ENCODE measurements at regions not wholly inside any gene's neighbourhood (a gene's known extent, or its start where the extent isn't known, plus 50 kb on each side); places are given as distances from the start of the nearest gene placed in this dataset.

- TF ChIP-seq CTCF (IDR thresholded peaks at IDR 0.05) (no peak), ZFX (IDR thresholded peaks at IDR 0.05; ENCODE audit: borderline replicate concordance) (no peak)
These were observed 658.9 kb downstream of the TOX3 start for GRCh38 chr16:51888016-51888415.
